ENCODE measurements at regions not wholly inside any gene's neighbourhood (a gene's known extent, or its start where the extent isn't known, plus 50 kb on each side); places are given as distances from the start of the nearest gene placed in this dataset.

GRCh38 chr11:19405966-19406365 is 165.2 kb upstream of the E2F8 start:
- TF ChIP-seq, protein P1, sequence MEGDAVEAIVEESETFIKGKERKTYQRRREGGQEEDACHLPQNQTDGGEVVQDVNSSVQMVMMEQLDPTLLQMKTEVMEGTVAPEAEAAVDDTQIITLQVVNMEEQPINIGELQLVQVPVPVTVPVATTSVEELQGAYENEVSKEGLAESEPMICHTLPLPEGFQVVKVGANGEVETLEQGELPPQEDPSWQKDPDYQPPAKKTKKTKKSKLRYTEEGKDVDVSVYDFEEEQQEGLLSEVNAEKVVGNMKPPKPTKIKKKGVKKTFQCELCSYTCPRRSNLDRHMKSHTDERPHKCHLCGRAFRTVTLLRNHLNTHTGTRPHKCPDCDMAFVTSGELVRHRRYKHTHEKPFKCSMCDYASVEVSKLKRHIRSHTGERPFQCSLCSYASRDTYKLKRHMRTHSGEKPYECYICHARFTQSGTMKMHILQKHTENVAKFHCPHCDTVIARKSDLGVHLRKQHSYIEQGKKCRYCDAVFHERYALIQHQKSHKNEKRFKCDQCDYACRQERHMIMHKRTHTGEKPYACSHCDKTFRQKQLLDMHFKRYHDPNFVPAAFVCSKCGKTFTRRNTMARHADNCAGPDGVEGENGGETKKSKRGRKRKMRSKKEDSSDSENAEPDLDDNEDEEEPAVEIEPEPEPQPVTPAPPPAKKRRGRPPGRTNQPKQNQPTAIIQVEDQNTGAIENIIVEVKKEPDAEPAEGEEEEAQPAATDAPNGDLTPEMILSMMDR (conservative IDR thresholded peaks at IDR 0.05): no peak; the same call in 1 of the 2 replicates
- no peak for TF ChIP-seq ZFX (IDR thresholded peaks at IDR 0.05)

Measured in C4-2B (cell line).